ENCODE measurements at regions not wholly inside any gene's neighbourhood (a gene's known extent, or its start where the extent isn't known, plus 50 kb on each side); places are given as distances from the start of the nearest gene placed in this dataset.

DNA sequence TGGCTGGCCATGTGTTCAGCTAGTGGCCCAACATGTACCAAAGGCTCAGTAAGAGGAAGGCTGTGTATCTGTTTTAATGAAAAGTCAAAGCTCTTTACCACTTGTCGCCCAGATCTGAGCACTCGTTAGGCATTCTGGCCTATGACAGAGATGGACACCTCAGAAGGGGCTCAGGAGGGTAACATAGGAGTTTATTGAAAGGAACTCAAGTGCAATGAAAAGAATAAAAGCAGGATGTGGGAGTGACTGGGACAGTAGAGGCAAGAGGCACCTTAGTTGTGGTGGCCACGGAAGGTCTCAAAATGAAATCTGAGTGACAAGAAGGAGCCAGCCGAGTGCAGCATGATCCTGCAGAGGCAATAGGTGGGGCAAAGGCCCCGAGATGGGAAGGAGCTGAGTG, 309.7 kb downstream of the MN1 start:
- Histone ChIP-seq H3K27ac (ENCODE audit: low read depth, low read length, severe bottlenecking) (no peak overlapping the region), H3K4me3 (ENCODE audit: extremely low read depth, insufficient read depth, low read length, poor library complexity, severe bottlenecking) (no peak overlapping the region), H3K9me3 (ENCODE audit: control insufficient read depth, low read length) (peaks cover 3% of the 10 kb centered on the region), H3K36me3 (ENCODE audit: control insufficient read depth, insufficient read depth, low read length) (no peaks in the 10 kb centered on the region), H3K4me1 (ENCODE audit: control insufficient read depth, insufficient read depth, low read length, poor library complexity, severe bottlenecking) (peaks cover 6% of the 10 kb centered on the region)
- 90 to 93% methylated on average over 5 of the region's 5 CpGs for WGBS, 2 experiments (ENCODE audit: insufficient coverage in 2 of 2)

DNA sequence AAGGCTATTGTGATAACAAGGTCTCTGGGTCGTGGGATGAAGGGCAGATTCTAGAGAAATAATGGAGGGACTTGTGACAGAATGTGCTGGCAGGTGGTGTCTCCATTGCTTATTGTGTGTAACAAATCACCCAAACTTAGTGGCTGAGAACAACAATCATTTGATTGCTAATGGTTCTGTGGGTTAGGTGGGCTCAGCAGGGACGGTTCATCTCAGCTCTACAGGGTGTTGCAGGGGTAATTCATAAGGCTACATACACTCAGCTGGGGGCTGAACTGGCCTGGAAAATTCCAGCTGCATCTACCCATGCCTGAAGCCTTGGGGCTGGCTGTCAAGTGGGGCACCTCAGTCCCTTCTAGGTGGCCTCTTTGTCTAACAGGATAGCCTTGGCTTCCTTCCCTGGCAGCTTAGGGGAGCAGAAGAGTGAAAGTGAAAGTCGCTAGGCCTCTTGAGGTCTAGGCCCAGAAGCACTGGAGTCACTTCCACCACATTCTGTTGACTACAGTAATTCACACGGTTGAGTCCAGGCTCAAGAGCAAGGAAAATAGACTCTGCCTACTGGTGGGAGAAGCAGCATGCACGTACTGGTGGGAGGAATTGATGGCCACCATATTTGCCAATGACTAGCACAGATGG, 308.9 kb downstream of the MN1 start:
- WGBS, 2 experiments (ENCODE audit: insufficient coverage in 2 of 2): 83 to 100% methylated on average over 3 to 4 of the region's 5 CpGs
- peaks cover 3% of the 10 kb centered on the region for H3K9me3 ChIP-seq (ENCODE audit: control insufficient read depth, low read length)
- no peak overlapping the region for H3K27ac ChIP-seq (ENCODE audit: low read depth, low read length, severe bottlenecking)
- H3K4me1 ChIP-seq (ENCODE audit: control insufficient read depth, insufficient read depth, low read length, poor library complexity, severe bottlenecking): peaks cover 6% of the 10 kb centered on the region
- H3K36me3 ChIP-seq (ENCODE audit: control insufficient read depth, insufficient read depth, low read length): no peaks in the 10 kb centered on the region
- H3K4me3 ChIP-seq (ENCODE audit: extremely low read depth, insufficient read depth, low read length, poor library complexity, severe bottlenecking): no peak overlapping the region

DNA sequence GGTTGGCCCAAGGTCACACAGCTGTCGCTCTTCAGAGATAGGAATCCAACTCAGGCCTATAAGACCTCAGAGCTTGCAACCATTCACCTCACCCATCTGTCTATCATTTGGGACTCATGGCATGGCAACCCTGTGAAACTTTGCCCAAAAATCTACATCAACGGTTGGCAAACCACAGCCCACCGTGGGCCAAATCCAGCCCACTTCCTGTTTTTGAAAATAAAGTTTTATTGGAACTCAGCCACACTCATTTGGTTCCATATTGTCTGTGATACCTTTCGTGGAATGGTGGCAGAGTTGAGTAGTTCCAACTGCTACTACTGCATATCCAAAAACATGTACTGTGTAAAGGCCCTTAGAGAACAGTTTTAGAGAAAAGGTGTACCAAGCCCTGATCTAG, 307.8 kb downstream of the MN1 start:
- 95 to 100% methylated on average over 2 to 3 of the region's 4 CpGs for WGBS, 2 experiments (ENCODE audit: insufficient coverage in 2 of 2)
- no peaks in the 10 kb centered on the region for H3K36me3 ChIP-seq (ENCODE audit: control insufficient read depth, insufficient read depth, low read length)
- H3K9me3 ChIP-seq (ENCODE audit: control insufficient read depth, low read length): peaks cover 3% of the 10 kb centered on the region
- peaks cover 6% of the 10 kb centered on the region for H3K4me1 ChIP-seq (ENCODE audit: control insufficient read depth, insufficient read depth, low read length, poor library complexity, severe bottlenecking)
- H3K4me3 ChIP-seq (ENCODE audit: extremely low read depth, insufficient read depth, low read length, poor library complexity, severe bottlenecking): no peak overlapping the region
- H3K27ac ChIP-seq (ENCODE audit: low read depth, low read length, severe bottlenecking): no peak overlapping the region

DNA sequence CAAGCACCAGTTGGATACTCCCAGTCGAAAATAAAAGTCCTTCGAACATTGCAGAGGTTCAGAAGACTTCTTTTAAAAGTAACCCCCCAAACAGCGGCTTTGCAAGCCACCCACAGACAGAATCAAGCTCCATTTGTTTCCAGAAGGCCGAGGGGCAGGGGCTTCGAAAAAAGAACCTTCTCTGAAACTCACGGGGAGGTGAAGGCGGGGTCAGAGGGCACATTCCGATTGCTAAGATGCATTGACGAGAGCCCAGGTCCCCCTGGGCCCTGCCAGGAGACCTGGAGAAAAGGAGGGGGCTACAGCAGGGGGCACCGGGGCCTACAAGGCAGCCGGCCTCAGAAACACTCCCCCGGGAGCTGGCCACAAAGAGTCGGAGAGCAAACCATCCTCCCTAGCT, 306.8 kb downstream of the MN1 start:
- no peak overlapping the region for H3K4me3 ChIP-seq (ENCODE audit: extremely low read depth, insufficient read depth, low read length, poor library complexity, severe bottlenecking)
- peaks cover 6% of the 10 kb centered on the region for H3K4me1 ChIP-seq (ENCODE audit: control insufficient read depth, insufficient read depth, low read length, poor library complexity, severe bottlenecking)
- peak overlapping the region; percentile 0 for H3K27ac ChIP-seq (ENCODE audit: low read depth, low read length, severe bottlenecking)
- H3K9me3 ChIP-seq (ENCODE audit: control insufficient read depth, low read length): peaks cover 3% of the 10 kb centered on the region
- 41 to 49% methylated on average over 6 to 9 of the region's 13 CpGs for WGBS, 2 experiments (ENCODE audit: insufficient coverage in 2 of 2)
- H3K36me3 ChIP-seq (ENCODE audit: control insufficient read depth, insufficient read depth, low read length): no peaks in the 10 kb centered on the region

DNA sequence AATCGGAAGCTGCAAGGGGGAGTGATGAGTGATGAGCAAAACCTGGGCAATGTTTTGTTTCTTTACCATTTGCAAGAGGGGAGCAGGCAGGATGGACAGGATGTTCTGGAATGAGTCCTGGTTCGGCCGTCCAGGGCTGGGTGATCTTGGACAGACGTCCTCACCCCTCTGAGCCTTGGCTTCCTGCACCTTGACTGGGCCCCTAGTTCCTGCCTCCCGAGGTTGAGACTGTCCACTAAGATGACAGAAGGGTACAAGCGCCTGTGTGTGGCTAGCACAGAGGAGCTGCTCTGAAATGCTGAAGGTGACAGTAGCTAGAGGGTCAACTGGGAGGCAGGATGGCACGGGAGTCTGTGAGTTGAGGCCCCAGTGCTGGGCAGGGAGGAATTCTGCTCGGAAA, 306.2 kb downstream of the MN1 start:
- Histone ChIP-seq H3K4me3 (ENCODE audit: extremely low read depth, insufficient read depth, low read length, poor library complexity, severe bottlenecking) (no peak overlapping the region), H3K9me3 (ENCODE audit: control insufficient read depth, low read length) (peaks cover 3% of the 10 kb centered on the region), H3K36me3 (ENCODE audit: control insufficient read depth, insufficient read depth, low read length) (no peaks in the 10 kb centered on the region), H3K4me1 (ENCODE audit: control insufficient read depth, insufficient read depth, low read length, poor library complexity, severe bottlenecking) (peaks cover 6% of the 10 kb centered on the region), H3K27ac (ENCODE audit: low read depth, low read length, severe bottlenecking) (no peak overlapping the region)
- 71 to 79% methylated on average over 7 of the region's 8 CpGs for WGBS, 2 experiments (ENCODE audit: insufficient coverage in 2 of 2)

DNA sequence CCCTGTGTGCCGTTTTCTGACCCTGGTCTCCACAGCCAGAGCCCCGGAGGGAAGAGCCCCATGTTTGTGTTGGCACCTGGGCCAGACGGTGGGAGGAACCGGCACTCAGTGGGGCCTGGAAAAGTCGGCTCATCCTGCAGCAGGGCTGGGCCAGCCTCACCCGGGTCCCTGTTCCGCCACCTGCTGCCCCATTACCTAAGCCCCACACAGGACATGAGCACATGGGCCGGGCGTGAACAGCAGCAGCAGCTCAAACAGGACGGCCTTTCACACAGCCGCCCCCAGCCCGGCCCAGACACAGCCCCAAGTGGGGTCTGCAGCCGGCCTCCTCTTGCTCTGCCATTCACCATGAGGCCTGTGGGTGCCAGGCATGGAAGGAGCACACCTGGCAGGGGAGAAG, 302.4 kb downstream of the MN1 start:
- Histone ChIP-seq H3K27ac (ENCODE audit: low read depth, low read length, severe bottlenecking) (no peak overlapping the region), H3K9me3 (ENCODE audit: control insufficient read depth, low read length) (no peaks in the 10 kb centered on the region), H3K36me3 (ENCODE audit: control insufficient read depth, insufficient read depth, low read length) (no peaks in the 10 kb centered on the region), H3K4me1 (ENCODE audit: control insufficient read depth, insufficient read depth, low read length, poor library complexity, severe bottlenecking) (peaks cover 11% of the 10 kb centered on the region), H3K4me3 (ENCODE audit: extremely low read depth, insufficient read depth, low read length, poor library complexity, severe bottlenecking) (no peak overlapping the region)
- WGBS, 2 experiments (ENCODE audit: insufficient coverage in 2 of 2): 77 to 84% methylated on average over 8 to 11 of the region's 13 CpGs

DNA sequence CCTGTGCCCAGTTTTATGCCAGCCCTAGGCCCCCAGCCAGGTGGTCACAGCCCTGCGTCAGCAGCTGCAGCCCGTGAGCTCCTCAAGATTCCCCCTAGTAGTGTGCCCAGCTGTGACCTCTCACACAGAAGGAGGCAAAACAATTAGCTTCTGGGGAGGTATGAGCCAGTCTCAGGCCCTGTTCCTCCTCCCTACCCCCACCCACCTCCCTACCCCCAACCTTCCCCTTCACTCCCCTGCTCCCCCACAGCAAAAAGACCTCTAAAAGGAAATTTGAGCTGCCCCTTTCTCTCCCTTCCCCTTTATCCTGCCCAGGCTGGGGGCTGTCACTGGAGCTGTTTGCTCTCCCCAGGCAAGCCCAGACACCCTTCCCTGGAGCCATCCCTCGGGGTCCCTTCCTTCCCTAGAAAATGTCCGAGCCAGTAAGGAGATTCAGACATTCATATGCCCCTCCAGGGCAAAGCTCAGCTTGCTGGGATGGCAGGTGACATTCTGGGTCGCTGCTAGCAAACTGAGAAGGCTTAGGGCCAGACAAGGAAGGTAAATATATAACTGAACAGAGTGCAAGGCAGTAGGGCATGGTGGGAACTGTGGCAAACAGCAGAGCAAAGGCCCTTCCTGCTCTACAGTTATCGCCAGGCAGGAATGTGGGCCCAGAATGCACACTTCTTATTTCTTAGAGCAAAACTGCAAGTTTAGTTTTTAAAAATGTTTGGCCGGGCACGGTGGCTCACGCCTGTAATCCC, 300.2 kb downstream of the MN1 start:
- Histone ChIP-seq H3K9me3 (ENCODE audit: control insufficient read depth, low read length) (no peaks in the 10 kb centered on the region), H3K4me1 (ENCODE audit: control insufficient read depth, insufficient read depth, low read length, poor library complexity, severe bottlenecking) (peaks cover 5% of the 10 kb centered on the region), H3K36me3 (ENCODE audit: control insufficient read depth, insufficient read depth, low read length) (no peaks in the 10 kb centered on the region), H3K4me3 (ENCODE audit: extremely low read depth, insufficient read depth, low read length, poor library complexity, severe bottlenecking) (no peak overlapping the region), H3K27ac (ENCODE audit: low read depth, low read length, severe bottlenecking) (no peak overlapping the region)
- WGBS, 2 experiments (ENCODE audit: insufficient coverage in 2 of 2): 74 to 82% methylated on average over 8 to 9 of the region's 9 CpGs

DNA sequence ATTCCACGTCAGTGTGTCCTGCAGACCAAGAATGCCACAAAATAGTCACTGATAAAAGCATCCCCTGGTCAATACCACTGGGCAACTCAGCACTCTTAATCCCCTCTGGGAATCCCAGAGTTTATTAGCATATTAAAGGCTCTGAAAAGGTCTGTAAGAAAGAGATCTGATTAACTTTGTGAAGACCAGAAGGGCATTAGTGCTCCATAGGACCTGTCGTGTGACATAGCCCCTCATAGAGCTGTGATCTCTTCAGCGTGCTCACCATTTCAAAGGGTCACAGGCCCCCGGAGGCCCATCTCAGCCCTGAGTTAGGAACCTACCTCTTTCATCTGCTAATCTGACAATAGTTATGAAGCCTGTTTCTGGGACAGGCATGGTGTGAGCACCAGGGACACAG, 299.2 kb downstream of the MN1 start:
- Histone ChIP-seq H3K9me3 (ENCODE audit: control insufficient read depth, low read length) (no peaks in the 10 kb centered on the region), H3K4me1 (ENCODE audit: control insufficient read depth, insufficient read depth, low read length, poor library complexity, severe bottlenecking) (peaks cover 9% of the 10 kb centered on the region), H3K27ac (ENCODE audit: low read depth, low read length, severe bottlenecking) (no peak overlapping the region), H3K4me3 (ENCODE audit: extremely low read depth, insufficient read depth, low read length, poor library complexity, severe bottlenecking) (no peak overlapping the region), H3K36me3 (ENCODE audit: control insufficient read depth, insufficient read depth, low read length) (no peaks in the 10 kb centered on the region)
- WGBS, 2 experiments (ENCODE audit: insufficient coverage in 2 of 2): 62 to 81% methylated on average over 3 to 4 of the region's 4 CpGs

DNA sequence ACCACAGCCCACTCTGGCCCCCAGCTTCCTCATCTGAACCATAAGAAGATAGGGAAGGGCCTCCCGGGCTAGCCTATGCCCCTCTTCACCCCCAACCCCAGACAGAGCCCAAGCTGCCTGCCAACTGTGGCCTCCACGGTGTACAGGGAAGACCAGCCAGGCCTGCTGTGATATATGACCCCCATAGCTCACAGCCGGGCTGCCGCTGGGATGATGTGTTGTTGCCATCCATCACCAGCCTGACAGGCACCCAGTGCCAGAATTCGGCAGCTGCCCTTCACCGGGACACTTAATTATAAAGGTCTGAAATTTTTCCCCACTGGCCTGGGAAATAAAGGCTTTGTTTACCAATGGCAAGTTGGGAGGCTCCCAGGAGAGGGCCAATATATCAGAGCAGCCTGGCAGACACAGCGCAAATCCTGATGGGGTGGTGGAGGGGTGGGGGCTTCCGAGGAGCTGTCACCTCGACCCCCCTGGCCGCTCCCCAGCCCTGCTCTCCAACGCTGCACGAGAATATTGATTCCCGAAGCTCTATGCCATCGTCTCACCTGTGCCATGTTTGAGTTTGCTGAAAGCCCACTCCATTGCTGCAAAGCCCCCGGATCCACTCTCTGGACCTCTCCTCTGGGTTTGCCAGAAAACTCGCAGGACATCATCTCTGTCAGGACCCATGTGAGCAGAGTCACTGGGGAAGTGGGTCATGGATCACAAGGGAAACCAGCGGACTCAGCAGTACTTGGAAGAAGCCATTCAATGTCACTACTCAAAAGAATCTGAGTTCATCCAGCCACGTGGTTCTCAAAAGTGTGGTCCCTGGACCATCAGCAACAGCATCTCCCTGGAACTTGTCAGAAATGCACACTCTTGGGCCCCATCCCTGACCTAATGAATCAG, 296.9 kb downstream of the MN1 start:
- no peaks in the 10 kb centered on the region for H3K36me3 ChIP-seq (ENCODE audit: control insufficient read depth, insufficient read depth, low read length)
- H3K4me3 ChIP-seq (ENCODE audit: extremely low read depth, insufficient read depth, low read length, poor library complexity, severe bottlenecking): no peak overlapping the region
- H3K27ac ChIP-seq (ENCODE audit: low read depth, low read length, severe bottlenecking): no peak overlapping the region
- 88 to 89% methylated on average over 16 of the region's 18 CpGs for WGBS, 2 experiments (ENCODE audit: insufficient coverage in 2 of 2)
- peaks cover 10% of the 10 kb centered on the region for H3K4me1 ChIP-seq (ENCODE audit: control insufficient read depth, insufficient read depth, low read length, poor library complexity, severe bottlenecking)
- H3K9me3 ChIP-seq (ENCODE audit: control insufficient read depth, low read length): no peaks in the 10 kb centered on the region

DNA sequence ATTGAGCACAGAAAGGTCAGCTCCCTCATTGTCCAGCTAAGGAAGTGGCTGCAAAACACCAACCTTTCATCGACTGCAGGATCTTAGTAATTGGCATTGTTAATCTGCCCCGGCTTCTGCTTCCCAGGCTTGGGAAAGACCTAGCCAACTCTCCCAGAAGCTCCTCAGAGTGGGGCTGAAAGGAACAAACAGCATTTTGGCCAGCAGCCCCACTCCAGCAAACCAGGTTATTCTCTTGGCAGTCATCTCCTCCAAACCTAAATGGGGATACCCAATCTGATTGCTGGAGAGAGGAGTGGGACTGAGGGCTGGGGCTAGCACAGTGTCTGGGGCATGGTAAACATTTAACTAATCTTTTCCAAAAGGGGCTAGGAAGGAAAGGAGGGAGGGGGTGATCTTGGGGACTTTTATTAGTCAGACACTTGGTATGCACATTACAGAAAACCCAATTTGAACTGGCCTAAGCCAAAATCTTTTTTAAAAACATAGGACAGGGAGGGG, 294.4 kb downstream of the MN1 start:
- 94 to 100% methylated on average over 2 of the region's 2 CpGs for WGBS, 2 experiments (ENCODE audit: insufficient coverage in 2 of 2)
- no peaks in the 10 kb centered on the region for H3K36me3 ChIP-seq (ENCODE audit: control insufficient read depth, insufficient read depth, low read length)
- no peak overlapping the region for H3K27ac ChIP-seq (ENCODE audit: low read depth, low read length, severe bottlenecking)
- peaks cover 8% of the 10 kb centered on the region for H3K4me1 ChIP-seq (ENCODE audit: control insufficient read depth, insufficient read depth, low read length, poor library complexity, severe bottlenecking)
- no peaks in the 10 kb centered on the region for H3K9me3 ChIP-seq (ENCODE audit: control insufficient read depth, low read length)
- H3K4me3 ChIP-seq (ENCODE audit: extremely low read depth, insufficient read depth, low read length, poor library complexity, severe bottlenecking): no peak overlapping the region
